VCaP (cell line): ENCODE measurements at regions not wholly inside any gene's neighbourhood (a gene's known extent, or its start where the extent isn't known, plus 50 kb on each side); places are given as distances from the start of the nearest gene placed in this dataset.
"Not testable (repeated sequence)": the region's sequence is repeated elsewhere in the genome, so short reads cannot be mapped to it uniquely, and the experiment has no call there.

ENCODE experiments used
- H3K27ac ChIP-seq: fragments of 450-650 bp; 2 replicates; pipeline ENCODE4 v1.5.1; 2017
- TF ChIP-seq, protein P1 (sequence below): fragments of 450-650 bp; conservative IDR thresholded peaks from 2 replicates; pipeline ENCODE4 v1.5.1; 2017; ENCODE audit warnings: mild to moderate bottlenecking, moderate library complexity

DNA sequence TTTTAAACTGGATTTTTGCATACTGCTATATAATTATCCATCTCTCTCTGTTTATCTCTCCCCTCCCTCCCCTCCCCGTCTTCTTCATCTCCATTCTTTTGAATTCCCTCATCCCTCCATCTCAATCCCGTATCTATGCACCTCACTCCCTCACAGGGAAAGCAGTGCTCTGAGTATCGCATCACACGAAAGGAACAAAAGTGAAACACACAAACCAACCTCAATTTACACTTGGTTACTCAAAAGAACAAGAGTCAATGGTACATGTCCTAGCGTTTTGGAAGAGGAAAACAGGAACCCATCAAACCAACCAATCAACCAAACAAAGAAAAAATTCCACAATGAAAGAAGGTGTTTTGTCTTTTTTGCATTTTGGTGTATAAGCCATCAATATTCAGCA lies 115.1 kb downstream of the NBPF12 start:
- no peak overlapping the region for H3K27ac ChIP-seq
- TF ChIP-seq, protein P1, sequence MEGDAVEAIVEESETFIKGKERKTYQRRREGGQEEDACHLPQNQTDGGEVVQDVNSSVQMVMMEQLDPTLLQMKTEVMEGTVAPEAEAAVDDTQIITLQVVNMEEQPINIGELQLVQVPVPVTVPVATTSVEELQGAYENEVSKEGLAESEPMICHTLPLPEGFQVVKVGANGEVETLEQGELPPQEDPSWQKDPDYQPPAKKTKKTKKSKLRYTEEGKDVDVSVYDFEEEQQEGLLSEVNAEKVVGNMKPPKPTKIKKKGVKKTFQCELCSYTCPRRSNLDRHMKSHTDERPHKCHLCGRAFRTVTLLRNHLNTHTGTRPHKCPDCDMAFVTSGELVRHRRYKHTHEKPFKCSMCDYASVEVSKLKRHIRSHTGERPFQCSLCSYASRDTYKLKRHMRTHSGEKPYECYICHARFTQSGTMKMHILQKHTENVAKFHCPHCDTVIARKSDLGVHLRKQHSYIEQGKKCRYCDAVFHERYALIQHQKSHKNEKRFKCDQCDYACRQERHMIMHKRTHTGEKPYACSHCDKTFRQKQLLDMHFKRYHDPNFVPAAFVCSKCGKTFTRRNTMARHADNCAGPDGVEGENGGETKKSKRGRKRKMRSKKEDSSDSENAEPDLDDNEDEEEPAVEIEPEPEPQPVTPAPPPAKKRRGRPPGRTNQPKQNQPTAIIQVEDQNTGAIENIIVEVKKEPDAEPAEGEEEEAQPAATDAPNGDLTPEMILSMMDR, result no peak

- TF ChIP-seq, protein P1, result no peak
- H3K27ac ChIP-seq, result no peak overlapping the region
These were observed 114.6 kb downstream of the NBPF12 start for GRCh38 chr1:147052677-147053076.

- TF ChIP-seq, protein P1, result no peak
These were observed 114.0 kb downstream of the NBPF12 start for GRCh38 chr1:147052143-147052542.

DNA sequence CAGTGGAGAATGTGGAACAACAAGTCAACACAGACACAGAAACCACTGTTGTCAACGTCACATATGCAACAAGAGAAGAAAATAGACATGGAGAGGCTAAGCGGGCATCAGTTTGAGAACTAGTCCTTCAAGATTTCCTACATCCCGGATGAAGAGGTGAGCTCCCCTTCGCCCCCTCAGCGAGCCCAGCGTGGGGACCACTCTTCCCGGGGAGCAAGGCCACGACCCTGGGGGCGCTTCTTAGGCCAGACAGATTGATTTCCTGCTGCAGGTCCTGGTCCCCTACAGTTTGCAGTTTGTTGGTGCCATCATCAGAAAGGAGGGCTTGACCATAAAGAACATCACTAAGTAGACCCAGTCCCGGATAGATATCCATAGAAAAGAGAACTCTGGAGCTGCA lies 113.0 kb downstream of the NBPF12 start:
- TF ChIP-seq, protein P1, result no peak
- no peak overlapping the region for H3K27ac ChIP-seq

More at GRCh38 chr1:147052143-147052542, 114.0 kb downstream of the NBPF12 start:
- no peak overlapping the region for H3K27ac ChIP-seq

- H3K27ac ChIP-seq, result no peak overlapping the region
These were observed 112.5 kb downstream of the NBPF12 start for GRCh38 chr1:147050654-147051053.

GRCh38 chr1:147046863-147047394 lies 108.8 kb downstream of the NBPF12 start:
- H3K27ac ChIP-seq, result not testable (repeated sequence)

More at GRCh38 chr1:147050654-147051053, 112.5 kb downstream of the NBPF12 start:
- TF ChIP-seq, protein P1, result no peak

DNA sequence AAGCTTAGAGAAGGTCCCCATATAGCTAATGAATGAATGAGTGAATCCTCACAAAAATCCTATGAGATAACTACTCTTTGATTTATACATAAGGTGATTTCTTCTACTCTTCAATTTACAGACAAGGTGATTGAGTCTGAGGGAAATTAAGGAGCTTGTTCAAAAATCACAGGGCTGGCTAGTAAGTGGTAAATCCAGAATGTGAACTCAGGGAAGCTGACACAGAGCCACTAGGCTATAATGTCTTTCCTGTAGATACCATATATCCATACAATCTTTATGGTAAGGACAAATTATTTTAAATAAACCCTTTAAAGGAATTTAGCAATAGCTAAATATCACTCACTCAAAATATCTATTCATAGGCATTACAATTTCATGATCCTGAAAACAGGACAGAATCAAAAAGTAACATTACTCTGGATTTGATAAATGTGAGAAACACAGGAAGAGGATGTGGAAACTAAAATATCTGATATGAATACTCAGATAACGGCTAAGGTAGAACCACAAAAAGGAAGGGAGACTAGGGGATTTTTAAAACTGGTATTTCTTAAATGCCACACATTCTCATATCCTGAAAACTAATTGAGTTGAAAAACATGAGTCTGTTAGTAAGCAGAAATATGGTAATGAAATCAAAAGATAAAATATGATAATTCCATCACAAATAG lies 108.2 kb downstream of the NBPF12 start:
- no peak overlapping the region for H3K27ac ChIP-seq
- TF ChIP-seq, protein P1, result no peak
